HG02884 (cell line): ENCODE measurements at regions not wholly inside any gene's neighbourhood (a gene's known extent, or its start where the extent isn't known, plus 50 kb on each side); places are given as distances from the start of the nearest gene placed in this dataset.
A peak's percentile ranks its signal among the peaks of the same experiment; 100 is the strongest.

Experiments
- ATAC-seq: cut with Tn5 transposase; IDR thresholded peaks from one replicate; pipeline ENCODE4 v1.9.1; 2021; ENCODE audit warnings: mild to moderate bottlenecking, moderate library complexity; ENCODE audit not compliant: unreplicated experiment

DNA sequence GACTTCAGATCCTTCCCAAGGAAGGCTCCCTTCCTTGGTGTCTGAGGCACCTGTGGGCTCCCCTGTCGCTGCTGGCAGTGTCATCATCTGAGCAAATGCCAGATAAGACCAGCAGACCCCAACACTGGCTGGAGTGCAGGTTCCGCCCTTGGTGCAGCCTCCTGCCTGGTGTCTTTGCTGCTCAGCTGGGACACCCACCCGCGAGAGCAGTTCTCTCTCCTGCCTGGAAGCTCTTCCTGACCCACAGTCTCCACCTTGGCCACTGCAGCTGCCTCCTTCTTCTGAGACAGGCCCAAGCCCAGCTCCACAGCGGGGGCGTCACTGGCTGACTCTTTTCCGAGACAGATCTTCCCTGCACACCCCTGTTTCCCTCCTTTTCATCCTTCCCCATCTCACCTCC lies 395.7 kb upstream of the MAP3K7 start:
- ATAC-seq: no peak

GRCh38 chr6:90982051-90982450 lies 395.2 kb upstream of the MAP3K7 start:
- ATAC-seq: no peak

GRCh38 chr6:90978046-90978445 lies 391.2 kb upstream of the MAP3K7 start:
- peak; percentile 60 for ATAC-seq

- ATAC-seq: no peak
These were observed 390.6 kb upstream of the MAP3K7 start for GRCh38 chr6:90977513-90977912.

- ATAC-seq: no peak
These were observed 389.5 kb upstream of the MAP3K7 start for GRCh38 chr6:90976341-90976740.

GRCh38 chr6:90975741-90976140 lies 388.9 kb upstream of the MAP3K7 start:
- ATAC-seq: no peak

- no peak for ATAC-seq
These were observed 386.3 kb upstream of the MAP3K7 start for GRCh38 chr6:90973188-90973587.

DNA sequence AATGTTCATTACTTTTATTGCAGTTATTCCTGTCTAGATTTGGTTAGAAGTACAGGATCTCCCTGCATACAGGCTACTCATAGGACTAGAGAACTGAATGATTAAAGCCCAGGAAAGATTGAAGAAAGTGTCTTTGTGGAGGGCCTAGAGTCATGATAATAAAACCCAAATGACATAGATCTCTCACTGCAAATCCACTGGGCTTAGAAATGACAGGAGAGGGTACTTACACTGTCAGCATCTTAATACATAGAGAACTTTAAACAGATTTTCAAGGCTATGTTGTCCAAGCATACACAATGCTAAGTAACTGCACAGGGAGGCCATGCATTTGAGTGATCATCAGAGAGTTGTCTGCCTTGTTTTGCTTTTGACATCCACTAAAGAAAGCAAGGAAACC lies 383.8 kb upstream of the MAP3K7 start:
- ATAC-seq: no peak

DNA sequence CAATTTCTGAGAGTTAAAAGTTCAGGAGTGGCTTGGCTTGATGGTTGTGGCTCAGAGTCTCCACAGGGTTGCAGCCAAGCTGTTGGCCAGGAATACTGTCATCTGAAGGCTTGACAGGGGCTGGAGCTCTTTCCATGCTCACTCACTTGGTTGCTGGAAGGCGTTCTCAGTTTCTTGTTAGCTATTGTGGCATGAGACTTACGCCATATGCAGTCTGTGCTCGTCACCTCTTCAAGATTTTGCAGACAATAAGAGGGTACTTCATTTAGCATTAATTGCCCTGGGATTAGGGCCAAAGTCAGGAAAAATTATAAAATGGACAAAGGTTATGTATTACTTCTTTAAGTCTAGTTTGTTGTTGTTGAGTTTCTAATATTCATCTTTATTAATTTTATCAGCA lies 380.6 kb upstream of the MAP3K7 start:
- ATAC-seq: no peak

- no peak for ATAC-seq
These were observed 373.5 kb upstream of the MAP3K7 start for GRCh38 chr6:90960324-90960723.

- ATAC-seq: no peak
These were observed 368.4 kb upstream of the MAP3K7 start for GRCh38 chr6:90955246-90955645.

DNA sequence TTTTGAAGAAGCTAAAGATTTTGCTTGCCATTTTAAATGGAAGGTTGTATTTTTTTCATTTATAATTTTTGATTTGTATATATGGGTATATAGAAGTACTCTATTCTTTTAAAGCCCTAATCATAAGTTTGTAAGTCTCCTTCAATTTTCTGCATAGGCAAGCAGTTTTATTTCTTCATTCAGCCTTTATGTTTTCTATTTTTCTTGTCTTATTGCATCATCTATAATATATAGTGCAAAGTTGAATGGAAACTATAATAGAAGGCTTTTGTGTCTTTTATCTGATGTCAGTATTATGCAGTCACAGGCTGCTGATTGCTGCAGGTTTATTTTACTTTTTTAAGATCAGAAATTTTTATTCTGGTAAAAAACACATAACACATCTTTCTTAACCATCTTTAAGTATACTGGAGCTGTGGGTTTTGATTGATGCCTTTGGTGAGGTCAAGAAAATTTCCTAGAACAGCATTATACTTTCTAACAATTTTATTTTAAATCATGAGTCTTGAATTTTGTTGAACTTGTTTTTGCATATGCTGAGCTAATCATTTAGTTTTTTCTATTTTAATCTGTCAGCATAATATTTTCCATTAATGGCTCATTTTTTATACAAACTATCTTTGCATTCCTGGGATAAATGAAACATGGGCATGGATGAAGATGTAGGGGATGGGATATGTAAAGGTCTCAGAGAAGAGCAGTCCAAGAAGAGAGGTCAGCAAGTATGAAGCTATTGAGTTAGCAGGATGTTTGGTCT lies 366.7 kb upstream of the MAP3K7 start:
- no peak for ATAC-seq

DNA sequence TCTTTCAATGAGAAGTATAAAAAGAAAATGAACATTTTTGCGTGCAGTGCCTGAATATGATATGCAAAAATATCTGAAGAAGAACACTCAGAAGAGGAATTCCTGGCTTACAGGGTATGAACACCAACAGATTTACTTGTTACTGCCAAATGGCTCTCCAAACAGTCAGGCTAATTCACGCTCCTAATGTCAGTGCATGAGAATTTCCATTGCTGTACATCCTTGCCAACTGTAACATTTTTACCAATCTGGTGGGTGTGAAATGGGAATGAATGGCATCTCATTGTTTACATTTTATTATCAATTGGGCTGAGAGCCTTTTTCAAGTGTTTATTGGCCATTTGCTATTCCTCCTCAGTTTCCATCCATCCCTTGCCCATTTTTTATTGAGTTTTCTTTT lies 365.3 kb upstream of the MAP3K7 start:
- no peak for ATAC-seq

- ATAC-seq: no peak
These were observed 361.7 kb upstream of the MAP3K7 start for GRCh38 chr6:90948540-90948939.

DNA sequence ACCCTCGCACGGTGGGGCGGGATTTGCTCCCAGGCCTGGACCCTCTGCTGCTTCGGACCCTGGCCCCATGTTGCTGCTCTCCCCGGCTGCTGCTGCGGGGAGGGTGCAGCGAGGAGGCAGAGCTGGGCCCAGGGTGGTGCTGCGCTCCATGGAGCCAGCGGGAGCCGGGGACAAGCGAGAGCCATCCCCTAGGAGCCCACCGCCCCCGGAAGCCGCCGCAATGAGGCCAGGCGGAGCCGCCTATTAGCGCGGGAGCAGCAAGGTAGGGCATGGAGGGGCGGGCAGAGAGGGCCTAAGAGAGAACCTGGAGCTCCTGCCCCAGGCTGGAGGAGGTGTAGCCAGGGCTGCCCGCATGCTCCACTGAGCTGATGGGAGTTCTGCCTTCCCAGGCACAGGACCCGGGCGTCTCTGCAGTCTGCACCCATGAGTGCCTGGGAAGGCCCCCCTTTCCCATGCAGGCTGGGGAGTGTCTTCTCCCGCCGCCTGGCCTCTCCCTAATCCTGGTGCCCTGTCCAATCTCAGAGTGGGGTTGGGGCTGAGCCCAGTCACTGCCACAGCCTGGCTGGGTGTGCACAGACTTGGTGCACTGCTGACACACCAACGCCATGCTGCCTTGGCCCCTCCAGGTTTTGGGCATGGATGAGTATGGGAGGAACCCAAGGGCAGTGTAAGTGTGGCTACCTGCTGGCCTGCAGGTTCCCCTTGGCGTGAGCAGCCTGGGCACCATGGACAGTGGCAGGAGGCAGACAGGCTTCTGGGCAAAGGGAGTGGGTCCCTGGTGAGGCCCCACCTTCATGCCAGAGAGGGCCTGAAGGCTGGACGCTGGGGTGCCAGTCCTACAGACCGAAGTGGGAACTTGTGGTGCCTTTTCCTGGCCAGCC lies 360.6 kb upstream of the MAP3K7 start:
- no peak for ATAC-seq

DNA sequence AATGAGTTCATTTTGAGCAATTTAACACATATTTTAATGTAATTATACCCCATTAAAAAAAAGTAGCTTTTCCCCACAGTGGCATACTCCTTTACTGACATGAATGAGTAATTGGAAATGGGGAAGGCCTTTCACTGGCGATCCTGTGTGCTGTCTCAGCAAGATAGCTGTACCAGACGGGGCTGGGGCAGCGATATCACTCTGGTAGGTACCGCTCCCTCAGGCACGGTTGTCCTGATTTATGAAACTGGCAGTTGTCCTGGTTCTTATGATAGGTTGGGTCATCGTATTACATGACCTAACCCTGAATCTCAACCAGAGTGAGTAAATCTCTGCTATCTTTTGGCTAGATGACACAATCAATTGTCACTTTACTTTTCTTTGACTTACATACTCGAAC lies 355.0 kb upstream of the MAP3K7 start:
- no peak for ATAC-seq

- ATAC-seq: peak; percentile 98
These were observed 354.1 kb upstream of the MAP3K7 start for GRCh38 chr6:90940812-90941481.

- ATAC-seq: no peak
These were observed 353.0 kb upstream of the MAP3K7 start for GRCh38 chr6:90939906-90940305.

- ATAC-seq: no peak
These were observed 351.2 kb upstream of the MAP3K7 start for GRCh38 chr6:90938122-90938521.

DNA sequence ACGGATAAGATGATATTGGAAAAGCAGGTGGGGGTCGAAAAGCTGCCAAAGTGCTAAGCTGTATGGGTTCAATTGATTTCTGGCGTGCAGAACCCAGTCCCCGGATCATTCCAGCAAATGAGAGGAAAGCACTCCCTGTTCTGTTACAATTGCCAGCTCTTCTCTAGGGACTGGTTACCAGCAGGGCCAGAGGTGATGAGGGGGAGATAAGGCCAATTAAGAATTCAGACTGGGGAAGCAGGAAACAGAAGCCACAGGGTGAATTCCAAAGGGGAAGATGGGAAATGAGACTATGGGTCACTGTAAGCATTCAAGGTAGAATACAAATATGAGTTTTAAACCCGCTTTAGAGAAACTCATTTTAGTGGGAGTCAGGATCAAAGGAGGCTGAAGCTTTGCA lies 349.4 kb upstream of the MAP3K7 start:
- no peak for ATAC-seq

GRCh38 chr6:90934966-90935365 lies 348.1 kb upstream of the MAP3K7 start:
- no peak for ATAC-seq

DNA sequence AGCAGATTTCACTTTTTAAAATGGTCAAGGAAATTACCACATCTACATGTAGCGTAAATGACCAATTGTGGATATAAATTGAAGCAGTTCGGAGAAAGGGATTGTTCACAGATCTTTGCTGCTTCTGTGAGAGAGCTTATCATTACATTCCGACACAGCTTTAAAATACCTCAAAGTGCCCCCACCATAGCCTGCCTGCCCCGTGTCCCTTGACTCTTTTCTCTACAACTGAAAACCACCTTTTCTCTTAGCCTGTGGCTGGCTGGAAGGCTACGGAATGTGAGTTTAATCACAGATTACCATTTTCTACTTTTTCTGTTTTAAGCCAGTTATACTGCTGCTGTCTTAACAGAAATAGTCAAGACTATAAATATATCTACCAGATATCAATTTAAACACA lies 347.2 kb upstream of the MAP3K7 start:
- ATAC-seq: no peak
